ENCODE measurements at regions not wholly inside any gene's neighbourhood (a gene's known extent, or its start where the extent isn't known, plus 50 kb on each side); places are given as distances from the start of the nearest gene placed in this dataset.
"Not testable (repeated sequence)": the region's sequence is repeated elsewhere in the genome, so short reads cannot be mapped to it uniquely, and the experiment has no call there.

DNA sequence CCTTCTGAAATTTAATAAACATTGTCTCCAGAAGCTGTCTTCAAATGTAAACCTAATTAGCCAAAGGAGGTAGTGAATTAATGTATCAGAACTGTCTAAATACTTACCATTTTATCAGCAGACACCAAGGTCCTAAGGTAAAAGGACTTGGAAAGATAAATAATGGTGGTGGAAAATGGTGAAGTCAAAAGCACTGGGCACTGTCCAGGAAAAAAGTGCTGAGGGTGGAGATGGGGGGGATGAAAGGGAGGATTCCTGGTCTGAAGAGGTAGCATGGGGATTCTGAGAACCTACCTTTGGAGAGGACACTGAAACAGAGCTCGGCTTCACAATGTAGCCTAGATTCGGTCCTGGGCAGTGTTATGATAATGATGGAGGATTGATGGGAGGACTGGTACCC lies 149.0 kb upstream of the DPH6 start:
- DNase-seq (ENCODE audit: low spot score) = no peak

DNA sequence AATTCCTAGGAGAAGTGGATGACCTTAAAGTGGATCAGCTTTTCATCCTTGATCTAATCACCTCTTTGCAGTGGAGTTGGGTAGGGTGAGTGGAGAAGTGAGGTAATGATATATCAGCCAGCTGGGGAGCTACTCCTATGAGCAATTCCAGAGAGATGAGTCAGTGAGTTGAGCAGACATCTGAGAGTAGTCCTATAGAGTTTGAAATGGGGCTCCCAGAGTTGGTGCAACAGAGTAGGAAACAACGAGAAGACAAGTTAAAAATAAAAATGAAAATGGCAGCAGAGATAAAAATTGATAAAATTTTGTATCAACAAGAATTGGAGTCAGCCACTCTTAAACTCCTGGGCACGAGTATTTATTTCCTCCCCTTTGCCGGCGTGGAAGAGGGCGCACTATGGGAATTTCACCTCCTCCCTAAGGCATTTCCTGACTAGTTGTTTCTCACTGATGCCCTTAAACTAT lies 150.8 kb upstream of the DPH6 start:
- DNase-seq (ENCODE audit: low spot score) = peak; percentile 87

DNA sequence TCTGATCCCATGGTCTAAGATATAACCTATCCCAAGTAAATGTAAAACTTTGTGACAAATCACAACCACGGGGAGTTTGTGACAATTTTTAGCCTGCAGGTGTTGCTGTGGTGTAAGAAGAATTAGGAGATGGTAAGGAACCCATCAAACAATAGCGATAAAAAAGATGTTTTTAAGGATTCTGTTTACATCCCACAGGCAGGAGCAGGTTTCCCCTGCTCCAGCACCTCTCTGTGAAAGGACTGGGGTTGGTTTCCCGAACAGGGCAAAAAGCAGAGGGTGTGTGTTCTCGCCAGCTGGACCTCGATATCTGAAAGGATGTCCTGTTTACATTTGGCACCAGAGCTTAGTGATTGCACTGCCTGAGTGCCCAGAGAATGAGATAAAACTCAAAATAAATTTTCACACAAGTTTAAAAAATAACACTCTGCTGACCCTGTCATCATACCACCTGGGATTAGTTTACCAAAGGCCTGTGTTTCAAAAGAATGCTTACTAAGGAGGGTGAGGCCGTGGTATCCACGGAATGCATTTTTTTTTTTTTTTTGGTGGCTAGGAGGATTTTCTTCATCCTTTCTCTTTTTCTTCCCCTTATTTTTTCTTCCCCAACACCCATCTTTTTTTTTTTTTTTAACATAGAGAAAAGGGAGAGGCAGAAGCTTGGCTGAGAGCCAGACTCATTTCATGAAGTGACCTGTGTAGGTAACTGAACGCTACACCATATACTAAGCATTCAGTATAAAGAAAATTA lies 151.8 kb upstream of the DPH6 start:
- DNase-seq (ENCODE audit: low spot score) = no peak

DNA sequence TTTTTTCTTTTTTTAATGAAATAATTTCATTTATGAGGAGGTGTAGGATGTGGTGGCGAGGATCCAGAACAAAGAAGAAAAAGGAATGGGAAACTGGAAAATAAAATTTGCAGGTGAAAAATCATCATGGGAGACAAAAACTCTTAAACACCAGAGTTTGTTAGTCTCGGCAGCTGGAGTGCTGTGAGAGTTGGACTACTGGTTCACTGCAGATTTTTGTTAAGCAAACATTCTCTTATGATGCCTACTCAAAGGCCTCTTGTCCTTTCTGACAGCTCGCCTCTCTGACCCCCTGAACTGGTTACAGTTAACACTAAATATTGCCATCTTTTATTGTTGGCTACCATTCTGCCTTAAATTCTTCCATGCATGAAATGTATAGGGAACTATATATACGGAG lies 152.4 kb upstream of the DPH6 start:
- DNase-seq (ENCODE audit: low spot score) = no peak

DNA sequence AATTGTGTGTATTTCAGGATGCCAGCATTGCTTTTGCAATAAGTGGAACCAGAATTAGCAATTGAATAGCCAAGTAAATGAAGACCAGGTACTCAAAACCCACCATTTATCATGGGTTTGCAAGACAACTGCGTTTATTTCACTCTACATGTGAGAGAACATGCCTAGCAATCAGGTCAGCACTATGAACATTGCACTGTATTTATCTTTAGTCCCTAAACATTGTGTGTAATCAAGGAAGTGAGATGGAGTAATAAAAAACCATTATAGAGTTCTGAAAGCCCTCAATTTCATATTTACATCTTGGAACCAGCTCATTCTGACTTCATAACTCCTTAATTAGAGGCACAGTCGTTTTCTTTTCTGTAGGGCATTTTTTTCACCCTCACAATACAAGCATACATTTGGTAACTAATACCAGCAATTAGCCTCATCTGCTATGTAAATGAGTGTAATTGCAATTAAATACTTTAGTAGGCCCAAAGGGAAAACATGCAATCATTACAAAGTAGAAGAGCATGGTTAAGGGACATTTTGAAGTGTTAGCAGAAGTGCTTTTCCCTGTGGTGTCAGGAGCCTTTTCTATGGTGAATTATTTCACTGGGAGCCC lies 153.1 kb upstream of the DPH6 start:
- DNase-seq (ENCODE audit: low spot score) = no peak

DNA sequence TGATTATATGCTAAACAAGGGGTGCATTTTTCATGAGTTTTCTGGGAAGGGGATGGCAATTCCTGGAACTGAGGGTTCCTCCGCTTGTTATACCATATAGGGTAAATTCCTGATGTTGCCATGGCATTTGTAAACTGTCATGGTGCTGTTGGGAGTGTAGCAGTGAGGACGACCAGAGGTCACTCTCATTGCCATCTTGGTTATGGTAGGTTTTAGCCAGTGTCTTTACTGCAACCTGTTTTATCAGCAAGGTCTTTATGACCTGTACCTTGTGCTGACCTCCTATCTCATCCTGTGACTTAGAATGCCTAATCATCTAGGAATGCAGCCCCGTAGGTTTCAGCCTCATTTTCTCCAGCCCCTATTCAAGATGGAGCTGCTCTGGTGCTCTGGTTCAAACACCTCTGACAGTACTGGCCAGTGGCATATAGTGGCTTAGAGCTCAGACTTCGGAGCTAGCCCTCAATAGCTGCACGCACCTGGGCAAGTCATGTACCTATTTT lies 154.2 kb upstream of the DPH6 start:
- not testable (repeated sequence) for DNase-seq (ENCODE audit: low spot score)

DNA sequence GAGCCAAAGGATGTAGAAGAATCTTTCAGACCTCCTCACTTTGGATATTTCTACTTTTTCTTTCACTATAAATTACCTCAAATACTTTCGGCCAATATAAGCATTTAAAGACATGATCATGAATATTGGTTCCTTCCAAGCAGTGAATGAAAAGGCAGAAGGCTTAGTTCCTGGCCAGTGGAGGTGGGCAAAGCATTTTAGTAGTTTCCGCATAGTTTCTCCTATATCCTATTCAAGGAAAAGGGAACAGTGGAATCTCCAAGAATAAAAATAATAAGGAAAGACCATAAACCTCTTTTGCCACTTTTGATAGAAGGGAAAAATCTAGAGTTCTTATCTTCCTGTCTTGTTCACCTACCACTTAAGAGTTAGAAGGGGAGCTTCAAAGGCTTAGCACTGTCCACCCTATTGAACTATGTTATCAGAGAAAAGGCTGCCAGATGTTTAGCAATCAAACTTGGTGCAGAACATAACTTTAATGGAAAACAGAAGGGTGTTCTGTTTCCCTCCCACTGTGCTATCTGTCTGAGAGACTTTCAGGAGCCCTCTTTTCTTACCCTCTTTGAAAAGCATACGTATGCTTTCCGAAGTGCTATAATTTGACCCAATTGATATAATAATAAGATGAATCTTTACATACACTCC lies 155.6 kb upstream of the DPH6 start:
- DNase-seq (ENCODE audit: low spot score) = no peak

DNA sequence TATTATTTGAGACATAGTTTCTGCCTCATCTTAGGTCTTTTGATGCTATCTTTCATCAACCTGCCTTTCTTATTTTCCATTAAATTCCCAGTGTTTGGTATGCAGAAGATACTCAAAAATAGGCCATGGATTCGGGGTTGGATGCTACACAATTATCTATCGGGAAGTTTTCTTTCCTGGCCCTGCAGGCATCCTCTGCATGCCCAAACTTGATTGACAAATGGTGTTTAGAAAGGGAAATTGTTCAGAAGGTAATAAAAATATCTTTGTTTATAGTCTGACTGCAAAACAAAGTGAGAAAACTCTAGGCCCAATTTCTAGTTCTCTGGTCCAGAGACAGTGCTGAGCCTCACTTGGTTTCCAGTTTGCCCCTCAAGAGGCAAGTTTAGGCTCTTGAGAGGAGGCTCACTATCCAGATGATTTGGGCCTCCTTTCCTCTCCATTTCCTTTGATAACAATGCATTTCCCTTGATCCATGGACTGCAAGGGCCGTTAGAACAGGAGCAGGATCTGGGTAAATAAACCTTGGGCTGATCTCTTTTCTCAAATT lies 157.1 kb upstream of the DPH6 start:
- no peak for DNase-seq (ENCODE audit: low spot score)

DNA sequence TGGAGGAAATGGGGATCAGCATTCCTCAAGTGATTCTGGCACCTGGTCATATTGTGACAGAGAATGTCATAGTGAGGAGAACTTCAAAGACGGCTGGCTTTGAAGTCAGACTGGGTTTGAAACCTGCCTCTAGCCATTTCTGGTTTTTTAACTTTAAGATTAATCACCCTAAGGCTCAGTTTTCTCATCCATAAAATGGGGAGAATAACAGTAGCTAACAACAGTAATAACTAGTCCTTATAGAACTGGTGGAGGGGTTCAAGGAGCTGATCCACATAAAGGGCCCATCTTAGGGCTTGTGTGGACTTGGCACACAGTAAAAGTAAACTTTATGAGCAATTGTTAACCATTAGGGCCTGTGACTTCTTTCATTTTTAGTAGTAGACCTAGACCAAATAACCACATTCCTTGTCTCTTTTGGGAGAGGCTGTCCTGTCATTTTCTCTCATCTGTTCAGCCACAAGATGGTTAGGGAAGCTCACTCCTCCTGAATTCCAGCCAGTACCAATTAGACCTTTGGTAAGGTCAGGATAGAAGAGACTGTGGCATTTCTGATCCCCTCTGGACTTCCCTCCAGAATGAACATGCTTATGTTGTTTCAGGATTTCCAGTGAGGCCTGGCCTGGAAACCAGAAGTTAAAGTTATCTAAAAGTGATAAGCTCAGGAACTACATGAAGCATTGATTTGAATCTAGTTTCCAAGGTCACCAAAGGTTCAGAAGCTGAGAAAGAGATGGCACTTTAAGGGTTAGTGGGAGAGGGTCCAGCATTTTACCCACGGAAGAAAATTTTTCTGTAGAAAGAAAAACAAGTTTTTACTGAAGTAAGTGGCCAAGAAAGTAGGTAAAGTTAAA lies 159.3 kb upstream of the DPH6 start:
- no peak for DNase-seq (ENCODE audit: low spot score)

DNA sequence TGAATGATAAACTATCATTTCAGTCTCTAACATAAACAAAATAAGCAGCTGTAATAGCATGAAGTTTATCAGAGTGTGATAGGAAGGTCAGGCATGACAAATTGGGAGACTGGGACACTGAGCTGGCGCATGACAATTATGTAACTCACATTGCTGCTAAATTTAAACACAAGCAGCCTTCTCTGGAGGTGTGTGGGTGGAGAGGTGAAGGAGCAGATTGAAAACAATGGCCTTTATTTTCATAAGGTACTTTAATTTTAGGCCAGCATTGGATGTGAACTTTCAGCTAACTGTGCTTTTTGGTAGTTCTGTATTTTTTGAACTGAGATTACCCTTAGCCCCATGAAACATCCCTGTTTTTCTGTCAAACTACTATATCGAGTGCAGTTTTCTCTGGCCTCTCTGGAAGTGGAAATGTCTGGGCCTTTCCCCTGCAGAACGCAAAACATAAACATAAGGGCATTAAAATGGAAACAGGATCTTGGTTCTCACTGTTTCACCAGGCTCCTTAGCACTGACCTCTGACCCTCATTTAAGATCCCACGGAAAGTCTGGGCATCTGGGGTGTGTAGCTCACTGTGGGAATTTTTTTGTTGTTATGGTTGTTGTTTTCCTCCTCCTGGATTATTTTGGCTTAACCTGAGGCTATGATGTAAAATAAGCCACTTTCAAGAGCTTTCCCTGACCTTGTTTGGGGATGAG lies 160.1 kb upstream of the DPH6 start:
- peak; percentile 16 for DNase-seq (ENCODE audit: low spot score)

DNA sequence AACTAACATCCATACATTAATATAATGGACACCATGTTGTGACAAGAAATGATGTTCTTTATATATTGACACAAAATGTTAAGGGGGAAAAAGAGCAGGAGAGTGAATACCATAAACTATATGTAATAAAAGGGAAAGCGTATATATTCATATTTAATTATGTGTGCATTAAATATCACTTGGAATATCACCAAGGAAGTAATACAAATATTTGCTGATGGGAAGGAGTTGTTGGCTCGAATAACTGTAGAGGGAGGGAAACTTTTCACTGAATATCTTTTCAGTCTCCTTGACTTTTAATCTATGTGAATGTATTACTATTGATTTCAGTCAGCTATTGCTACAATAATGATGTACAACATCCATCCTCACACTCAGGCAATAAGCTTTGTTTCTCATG lies 167.0 kb upstream of the DPH6 start:
- DNase-seq (ENCODE audit: low spot score) = no peak

DNA sequence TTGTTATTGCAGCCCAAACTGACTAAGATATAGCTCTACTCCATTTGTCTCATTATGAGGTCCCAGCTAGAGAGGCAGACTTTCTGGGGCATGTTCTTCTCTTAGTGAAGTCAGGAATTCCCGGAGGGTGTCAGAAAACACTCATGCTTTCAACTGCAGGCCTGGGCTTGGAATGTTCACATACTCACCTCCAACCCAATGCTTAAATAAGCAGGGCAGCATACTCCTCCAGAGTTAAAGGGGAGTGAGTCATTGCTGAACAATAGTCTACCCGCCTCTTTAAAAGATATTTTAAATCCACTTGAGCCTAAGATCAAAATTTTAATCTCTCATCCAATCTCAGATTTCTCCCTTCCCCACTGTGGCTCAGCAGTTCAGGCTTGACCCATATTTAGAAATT lies 167.8 kb upstream of the DPH6 start:
- DNase-seq (ENCODE audit: low spot score) = no peak

DNA sequence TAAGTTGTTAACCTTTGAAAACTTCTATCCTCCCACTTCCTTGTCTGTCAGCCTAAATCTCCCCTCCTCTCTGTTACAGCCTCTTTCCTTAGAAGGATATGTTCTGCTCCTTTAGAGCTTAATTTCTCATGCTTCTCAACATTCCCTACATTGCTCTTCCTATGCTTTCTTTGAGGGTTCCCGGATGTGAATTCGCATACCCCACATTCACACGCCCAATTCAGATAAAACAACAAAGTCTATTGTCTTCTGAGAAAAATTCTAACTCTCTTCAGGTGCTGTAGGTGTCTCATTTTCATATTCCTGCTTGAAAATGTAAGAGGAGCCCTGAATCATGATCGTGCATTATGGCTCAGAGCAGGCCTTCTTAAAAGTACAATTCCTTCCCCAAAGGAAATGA lies 171.8 kb upstream of the DPH6 start:
- DNase-seq (ENCODE audit: low spot score) = no peak

DNA sequence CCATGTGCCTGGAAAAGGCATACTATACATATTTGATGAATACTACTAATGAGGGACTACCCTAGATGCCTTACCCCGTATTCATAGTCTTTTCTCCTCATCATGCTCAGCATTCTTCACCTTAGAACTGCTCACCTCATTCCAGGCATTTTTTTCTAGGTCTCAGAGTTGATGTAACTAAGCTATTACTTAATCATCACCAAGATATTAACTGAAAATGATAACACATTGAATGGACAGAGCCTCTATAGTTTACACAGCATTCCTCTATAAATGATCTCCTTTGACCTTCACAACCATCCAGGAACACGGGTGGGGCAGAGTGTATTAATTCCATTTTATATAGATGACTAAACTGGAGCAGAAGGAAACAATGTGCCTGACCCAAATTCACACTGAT lies 174.1 kb upstream of the DPH6 start:
- DNase-seq (ENCODE audit: low spot score) = no peak

DNA sequence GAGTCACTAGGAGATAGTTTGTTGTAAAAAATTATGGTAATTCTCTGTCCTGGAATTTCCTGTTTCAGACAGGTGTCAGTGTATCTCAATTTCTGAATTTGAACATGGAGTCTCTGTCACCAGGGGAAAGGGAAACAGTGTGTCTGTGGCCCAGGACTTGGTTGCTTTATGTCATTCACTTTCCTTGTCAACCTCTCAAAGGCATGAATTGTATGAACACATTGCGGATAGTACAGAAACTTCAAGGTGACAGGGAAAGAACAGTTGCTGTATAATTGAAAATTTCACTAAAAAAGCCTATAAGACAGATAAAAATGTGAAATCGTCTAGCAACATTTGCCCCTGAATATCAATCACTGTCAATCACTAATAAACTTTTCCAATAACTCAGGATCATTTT lies 175.0 kb upstream of the DPH6 start:
- no peak for DNase-seq (ENCODE audit: low spot score)

DNA sequence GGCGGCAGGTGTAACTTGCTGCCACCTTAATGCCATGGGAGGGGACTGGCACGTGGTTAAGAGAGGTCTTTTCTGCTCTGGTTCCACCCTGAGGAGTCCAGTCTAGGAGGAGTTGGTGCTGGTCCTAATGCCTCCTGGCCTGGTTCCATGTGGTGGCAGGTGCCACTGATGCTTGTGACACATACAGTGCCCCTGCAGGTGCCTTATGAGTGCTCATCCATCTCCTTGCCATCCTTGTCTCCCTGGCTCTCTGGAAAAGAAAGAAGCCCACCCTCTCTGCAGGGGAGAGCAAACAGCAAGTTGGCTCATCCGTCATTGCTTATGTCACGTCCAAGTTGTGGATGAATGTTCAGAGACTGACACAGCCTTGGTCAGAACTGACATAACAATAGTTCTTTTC lies 175.8 kb upstream of the DPH6 start:
- DNase-seq (ENCODE audit: low spot score) = no peak

DNA sequence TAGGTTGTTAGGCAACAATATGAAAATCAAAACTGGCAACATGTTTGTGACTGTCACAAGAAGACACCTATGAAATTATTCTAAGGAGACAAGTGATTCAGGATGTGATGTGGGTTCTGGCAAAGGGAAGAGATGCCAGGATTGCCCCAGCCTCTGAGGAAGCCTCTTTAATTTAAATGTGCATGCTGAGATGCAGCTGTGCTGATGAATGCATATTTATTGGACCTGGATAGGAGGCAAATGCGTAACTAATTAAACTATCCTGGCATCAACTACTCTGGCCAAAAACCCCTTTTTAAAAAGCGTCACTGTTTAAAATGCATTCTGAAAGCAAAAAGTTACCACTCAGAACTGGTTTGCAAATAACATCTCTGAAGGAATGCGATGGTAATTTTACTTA lies 176.5 kb upstream of the DPH6 start:
- no peak for DNase-seq (ENCODE audit: low spot score)

DNA sequence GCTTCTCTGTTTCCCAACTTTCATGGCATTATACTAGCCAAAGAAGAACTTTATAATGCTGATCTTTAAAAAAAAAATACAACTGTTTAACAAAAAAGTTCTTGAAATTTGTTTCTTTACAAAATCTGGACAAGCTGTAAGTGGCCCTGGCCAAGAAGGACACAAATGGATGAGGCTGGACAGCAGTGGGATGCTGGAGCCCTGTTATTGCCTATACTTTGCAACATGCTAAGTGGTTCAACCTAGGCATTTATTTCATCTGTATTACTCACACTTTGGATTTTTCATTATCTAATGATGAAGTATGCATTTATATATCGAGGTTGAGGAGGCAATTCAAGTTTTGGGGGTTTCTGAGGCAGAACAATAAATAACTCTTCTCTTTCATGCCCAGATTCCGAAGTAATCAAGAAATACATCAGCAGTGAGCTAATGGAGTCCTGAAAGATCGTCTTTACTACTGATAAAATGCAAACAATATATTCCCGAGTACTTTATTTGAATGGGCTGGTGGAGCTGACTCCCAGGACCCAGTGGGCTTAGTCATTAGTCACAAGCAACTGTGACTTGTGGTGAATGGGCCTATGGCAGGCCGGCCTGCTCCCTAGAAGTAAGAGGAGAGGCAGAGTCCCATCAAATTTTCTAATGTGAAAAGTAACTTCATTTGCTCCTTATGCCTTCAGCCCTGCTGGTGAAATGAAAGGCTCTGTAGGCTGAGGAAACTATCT lies 177.3 kb upstream of the DPH6 start:
- no peak for DNase-seq (ENCODE audit: low spot score)

DNA sequence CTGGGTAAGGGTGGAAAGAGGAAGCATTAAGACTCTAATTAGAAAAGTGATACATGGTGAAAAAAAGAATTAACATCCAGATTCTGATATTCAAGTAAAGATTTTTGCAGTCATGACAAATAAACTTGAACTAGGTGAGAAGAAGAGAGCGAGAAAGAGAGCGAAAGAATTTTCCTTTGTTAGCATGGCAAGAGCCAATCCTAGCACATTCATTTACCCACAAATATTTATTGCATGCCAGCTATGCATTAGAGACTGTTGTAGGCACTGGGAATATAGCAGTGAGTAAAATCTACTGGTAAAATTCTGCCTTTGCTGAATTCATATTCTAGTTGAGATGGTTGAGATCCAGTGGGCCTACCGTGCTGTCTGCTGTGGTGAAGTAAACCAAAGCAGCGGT lies 177.9 kb upstream of the DPH6 start:
- DNase-seq (ENCODE audit: low spot score) = no peak

DNA sequence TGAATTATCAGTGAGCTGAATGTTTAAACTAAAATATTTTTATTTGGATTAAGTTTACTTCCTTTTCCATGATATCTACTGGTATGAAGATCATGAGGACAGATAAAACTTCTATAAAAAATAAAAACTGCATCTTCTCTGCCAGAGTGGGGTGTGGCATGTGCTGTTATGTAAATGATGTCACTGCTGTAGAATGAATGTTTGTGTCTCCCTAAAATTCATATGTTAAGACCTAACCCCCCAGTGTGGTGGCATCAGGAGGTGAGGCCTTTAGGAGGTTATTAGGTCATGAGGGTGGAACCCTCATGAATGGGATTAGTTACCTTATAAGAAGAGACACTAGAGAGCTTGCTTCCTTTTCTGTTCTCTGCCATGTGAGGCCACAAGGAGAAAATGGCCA lies 178.7 kb upstream of the DPH6 start:
- no peak for DNase-seq (ENCODE audit: low spot score)

DNA sequence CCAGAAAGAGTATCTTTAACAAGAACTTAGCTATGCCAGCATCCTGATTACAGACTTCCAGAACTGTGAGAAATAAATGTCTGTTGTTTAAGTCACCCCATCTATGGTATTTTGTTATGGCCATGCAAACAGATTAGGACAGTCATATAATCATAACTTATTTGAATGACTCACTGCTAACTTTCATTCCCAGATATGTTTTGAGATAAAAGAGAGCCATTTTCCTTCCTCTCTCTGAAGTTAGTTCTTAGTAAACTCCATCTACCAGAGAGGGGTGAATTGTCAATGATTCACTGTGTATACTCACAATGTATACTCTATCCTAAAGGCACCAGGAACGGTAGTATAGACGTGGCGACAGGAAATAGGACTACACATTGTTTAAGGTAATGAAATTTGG lies 179.4 kb upstream of the DPH6 start:
- peak; percentile 39 for DNase-seq (ENCODE audit: low spot score)

Data from kidney capillary endothelial cell (primary cell).